ENCODE measurements at regions not wholly inside any gene's neighbourhood (a gene's known extent, or its start where the extent isn't known, plus 50 kb on each side); places are given as distances from the start of the nearest gene placed in this dataset.

- no peak for TF ChIP-seq CTCF (IDR thresholded peaks at IDR 0.05)
- TF ChIP-seq EZH2 (IDR thresholded peaks at IDR 0.05; ENCODE audit: borderline replicate concordance, insufficient read depth, low read depth, low read length, poor library complexity, severe bottlenecking), result no peak
Measured at GRCh38 chr9:13805546-13805945, 508.4 kb downstream of the NFIB start.

All from B cell (primary cell).